ENCODE measurements at regions not wholly inside any gene's neighbourhood (a gene's known extent, or its start where the extent isn't known, plus 50 kb on each side); places are given as distances from the start of the nearest gene placed in this dataset.

DNA sequence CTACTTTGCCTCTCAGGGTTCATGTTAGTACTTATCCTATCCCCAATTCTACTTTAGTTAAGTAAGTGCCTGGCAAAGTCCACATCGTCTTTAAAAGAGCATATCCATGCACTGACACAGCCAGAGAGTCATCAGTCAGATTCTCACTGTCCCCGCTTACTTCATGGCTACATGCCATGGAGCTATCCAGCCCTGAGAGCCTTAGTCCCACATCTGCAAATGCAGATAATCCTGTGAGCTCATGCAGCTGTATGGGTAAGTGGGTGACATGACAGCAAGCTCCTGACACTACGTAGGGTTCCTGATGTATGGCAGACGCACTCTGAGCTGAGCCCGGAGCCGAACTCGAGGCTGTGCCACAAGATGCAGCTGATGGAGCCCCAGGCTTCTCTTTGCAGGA lies 661.5 kb downstream of the LIG4 start:
- no peak for DNase-seq

DNA sequence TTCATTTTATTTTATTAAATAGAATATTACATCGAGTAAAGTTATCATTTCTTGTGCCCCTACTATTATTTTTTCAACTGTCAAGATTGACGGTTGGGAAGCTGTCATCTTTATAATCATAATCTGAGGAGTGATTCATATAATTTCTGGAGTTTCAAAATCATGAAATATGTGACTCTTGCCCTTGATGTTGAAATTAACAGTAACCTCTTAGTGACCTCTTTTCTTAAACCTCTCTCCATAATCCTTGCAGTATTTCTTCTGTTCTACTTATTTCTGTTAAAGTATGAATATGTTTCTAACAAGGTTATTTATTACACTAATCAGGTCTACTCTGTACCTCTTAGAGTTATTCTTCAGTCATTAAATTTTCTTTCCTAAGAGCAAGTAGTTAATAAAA lies 663.8 kb downstream of the LIG4 start:
- no peak for DNase-seq

DNA sequence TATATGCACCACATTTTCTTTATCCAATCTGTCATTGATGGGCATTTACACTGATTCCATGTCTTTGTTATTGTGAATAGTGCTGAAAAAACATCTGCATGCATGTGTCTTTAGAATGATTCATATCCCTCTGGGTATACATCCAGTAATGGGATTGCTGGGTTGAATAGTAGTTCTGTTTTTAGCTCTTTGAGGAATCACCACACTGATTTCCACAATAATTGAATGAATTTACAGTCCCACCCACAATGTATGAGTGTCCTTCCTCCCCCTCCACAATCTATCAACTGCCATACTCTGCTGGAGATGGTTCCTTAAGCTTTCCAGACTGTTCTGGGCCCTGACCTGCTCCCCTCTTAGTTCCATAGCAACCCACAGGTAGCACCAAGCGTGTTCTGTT lies 667.0 kb downstream of the LIG4 start:
- no peak for DNase-seq

DNA sequence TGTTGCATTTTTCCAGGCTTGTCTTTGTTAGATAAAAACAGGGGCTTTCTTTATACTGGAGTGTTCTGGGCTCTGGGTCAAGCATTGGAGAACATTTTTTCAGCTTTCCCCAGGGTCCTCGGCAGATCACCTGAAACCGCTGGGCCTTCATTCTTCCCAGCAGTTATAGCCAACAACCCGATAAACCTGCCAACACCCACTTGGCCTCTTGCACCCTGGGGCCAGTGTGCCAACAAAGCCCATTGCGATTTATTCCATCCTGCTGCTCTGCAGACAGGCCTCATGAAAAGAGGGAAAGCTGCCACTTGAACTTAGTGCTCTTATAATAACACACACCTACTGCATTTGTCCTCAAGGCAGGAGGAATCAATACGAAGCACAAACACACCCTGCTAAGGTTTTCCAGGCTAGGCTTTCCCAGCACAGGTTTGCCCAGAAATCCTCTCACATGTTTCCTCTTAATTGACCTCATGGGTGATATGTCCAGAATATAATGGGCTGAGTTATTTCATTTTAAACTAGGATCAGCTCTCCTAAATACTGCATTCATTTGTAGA lies 669.3 kb downstream of the LIG4 start:
- peak; percentile 93 for DNase-seq

DNA sequence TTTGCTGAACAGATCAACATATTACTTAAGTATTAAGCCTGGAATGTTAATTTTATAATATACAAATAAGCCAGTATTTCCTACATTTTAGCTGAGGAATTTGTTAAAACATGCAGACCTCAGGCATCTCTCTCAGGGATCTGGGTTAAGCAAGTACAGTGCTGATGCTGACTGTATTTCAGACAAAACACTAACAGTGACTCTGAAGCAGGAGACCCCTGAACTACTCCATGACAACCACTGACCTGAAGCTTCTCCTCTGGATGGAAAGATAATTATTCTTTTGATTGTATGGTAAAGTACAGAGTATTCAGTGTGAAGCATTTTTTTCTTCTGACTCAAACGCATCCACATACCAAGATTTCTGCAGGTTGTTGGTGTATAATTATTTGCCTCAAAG lies 680.8 kb downstream of the LIG4 start:
- DNase-seq, result no peak

DNA sequence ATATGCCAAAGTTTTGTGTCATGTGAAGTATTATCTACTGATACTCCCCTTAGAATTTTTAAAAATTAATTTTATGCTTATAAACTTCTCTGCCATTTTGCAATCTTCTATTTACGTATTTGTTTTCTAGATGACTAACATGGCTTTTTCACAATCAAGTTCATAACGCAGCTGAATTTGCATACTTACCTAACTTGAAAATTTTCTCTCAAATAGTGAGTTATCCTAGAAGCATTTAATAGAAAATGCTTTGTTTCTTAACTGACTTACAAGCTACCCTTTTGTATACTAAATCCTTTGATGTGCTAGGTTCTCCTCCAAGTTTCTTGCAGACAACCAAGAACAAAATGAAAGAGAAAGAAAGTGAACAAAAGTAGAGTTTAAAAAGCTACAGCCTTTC lies 683.5 kb downstream of the LIG4 start:
- no peak for DNase-seq

DNA sequence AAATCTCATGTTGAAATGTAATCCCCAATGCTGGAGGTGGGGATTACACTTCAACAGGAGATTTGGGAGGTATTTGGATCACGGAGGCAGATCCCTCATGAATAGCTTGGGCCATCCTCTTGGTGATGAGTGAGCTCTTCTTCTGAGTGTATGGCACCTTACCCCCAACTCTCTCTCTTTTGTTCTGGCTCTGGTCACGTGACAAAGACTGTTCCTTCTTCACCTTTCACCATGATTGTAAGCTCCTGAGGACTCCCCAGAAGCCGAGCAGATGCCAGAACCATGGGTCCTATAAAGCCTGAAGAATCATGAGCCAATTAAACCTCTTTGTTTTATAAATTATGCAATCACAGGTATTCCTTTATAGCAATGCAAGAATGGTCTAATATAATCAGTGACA lies 684.2 kb downstream of the LIG4 start:
- DNase-seq, result no peak

DNA sequence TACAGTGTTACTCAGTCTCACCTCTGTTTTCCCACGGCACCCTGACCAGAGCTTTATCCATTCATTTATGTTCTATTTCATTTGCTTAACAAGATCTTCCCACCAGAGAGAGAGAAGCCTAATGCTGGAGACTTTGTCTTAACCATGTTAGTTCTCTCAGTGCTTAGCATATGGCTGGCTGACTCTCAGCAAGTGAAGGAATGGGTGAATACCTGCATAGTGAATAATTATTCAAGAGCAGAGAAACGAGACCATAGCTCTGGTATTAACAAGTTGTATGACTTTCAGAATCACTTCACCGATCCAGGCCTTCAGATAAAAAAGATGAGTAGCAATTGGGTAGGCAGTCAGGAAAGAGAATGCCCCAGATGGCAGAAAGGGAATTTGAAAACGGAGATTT lies 686.3 kb downstream of the LIG4 start:
- DNase-seq, result no peak

DNA sequence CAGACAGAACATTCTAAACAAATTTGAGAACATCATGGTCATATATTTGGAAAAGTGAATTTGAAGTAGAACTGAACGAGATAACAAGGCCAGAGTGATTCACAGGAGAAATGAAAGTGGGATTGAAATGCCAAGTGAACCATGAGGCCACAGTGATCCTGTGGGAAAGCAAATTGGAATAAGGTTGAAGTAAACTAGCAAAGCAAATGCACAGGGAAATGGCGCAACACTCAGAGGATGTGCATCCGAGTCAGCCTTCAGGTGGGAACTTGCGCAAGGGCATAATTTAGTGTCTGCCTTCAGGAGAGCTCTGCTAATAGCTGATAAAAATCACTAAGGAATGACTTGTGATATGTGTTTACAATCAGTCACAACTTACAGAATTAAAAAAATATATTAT lies 696.6 kb downstream of the LIG4 start:
- DNase-seq, result no peak

DNA sequence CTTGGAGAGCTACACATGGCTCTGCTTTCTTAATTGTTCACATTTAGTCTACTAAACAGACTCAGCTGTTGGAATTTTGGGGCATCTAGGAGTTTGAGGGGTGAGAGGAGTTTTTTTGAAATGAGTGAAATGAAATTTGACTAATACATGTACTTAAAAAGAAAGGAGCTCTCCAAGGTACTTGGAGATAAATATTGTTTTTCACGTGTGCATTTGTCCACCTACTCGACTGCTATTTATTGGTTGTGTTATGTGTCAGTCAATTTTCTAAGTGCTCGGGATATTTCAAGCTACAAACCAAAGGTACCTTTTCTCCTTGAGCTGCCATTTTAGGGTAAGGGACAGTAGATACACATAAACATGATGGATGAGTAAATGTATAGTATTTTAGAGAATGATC lies 697.0 kb downstream of the LIG4 start:
- no peak for DNase-seq

DNA sequence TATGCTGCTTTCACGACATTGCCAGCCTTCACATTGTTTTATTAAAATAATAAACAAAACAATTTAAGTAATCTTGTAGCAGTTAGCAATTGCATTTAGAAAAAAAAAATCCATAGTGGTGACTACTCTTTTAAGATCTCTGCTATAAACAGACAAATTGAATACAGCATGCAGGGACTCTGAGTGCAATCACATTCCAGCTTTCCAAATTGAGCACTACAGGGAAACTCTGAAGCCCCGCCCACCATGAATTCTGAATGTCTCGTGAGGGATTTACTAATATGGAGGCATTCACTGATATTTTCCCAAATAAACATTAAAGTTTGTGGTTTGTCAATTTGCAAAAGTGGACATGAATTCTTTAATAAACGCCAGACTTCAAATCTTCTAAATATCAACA lies 698.8 kb downstream of the LIG4 start:
- DNase-seq, result no peak

DNA sequence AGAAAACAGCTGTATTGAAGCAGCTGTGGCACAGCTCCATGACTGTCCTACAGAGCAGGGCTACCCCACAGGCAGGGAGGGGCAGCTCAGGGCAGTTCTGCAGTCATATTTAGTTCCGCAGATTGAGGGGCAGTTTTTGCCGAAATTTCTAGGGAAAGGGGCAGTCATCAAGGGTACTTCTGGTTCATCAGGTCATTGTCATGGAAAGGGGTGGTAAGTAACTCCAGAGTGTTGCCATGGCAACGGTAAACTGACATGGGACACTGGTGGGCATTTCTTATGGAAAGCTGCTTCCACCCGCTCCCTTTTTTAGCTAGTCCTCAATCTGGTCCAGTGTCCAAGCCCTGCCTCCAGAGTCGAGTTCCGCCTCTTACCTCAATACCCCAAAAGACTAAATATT lies 702.8 kb downstream of the LIG4 start:
- DNase-seq, result no peak

DNA sequence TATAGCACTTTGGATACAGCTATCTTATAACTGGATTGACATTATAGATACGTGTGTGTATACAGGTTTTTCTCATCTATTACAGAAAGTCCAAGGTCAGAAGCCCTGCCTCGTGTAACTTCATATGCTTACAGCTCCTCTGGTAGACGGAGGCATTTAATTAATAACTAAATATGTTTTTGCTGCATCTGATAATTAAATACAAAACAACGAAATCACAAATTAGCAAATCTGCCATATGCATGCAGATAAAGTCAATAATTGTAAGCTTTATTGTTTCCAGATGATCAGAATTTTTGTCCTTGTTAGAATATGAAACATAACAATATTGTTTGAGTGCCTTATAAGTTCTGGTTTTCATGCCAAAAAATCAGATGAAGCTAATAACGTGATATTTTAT lies 717.7 kb downstream of the LIG4 start:
- no peak for DNase-seq

DNA sequence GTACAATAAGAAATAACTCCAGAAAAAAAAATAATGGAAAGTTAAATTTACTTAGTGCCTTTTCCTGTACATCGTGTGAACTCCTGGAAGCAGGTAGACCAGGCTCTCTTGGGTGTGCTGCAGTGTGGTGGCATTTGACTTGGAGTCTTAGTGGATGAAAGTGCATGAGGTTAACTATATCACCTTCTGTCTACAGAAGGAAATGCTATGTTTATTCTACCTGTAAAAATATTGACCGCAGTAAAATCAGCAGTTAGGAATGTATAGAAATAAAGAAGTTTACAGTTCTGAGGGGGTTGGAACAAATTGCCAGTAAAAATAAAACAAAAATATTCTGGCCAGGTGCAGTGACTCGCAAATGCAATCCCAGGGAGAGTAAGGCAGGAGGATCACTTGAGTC lies 722.1 kb downstream of the LIG4 start:
- DNase-seq, result no peak

DNA sequence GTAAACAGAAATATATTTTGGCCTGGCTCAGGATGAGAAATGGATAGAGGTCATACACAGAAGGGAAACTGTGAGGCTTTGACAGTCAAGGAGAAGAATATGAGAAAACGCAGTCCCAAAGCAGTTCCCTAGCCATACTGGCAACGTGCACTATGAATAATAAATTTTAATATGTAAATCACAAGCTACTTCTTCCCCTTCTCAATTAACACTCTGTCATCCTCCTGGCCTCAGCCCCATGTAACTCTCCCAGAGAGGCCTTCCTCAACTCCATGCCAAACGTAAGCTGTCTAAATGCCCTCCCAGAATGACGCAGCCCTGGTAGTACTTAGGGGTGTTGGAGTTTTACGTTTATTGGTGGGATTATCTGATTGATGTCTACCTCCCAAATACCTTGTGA lies 732.6 kb downstream of the LIG4 start:
- no peak for DNase-seq

DNA sequence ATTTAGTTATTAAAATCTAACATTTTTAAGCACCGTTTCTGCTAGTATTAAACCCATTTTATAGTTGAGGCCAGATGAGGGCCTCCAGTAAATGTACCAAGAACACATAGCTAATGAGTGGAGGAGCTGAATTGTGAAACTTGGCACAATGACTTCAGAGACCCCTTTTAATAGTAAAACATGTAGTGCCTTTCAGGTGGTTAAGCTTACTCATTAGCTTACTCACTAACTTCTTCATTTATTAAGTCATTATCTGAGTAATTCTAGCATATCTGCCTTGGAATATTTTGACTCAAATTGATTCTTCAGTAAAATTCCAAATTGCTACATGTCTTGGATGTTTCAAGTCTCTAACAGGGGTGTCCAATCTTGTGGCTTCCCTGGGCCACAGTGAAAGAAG lies 735.2 kb downstream of the LIG4 start:
- DNase-seq, result no peak

DNA sequence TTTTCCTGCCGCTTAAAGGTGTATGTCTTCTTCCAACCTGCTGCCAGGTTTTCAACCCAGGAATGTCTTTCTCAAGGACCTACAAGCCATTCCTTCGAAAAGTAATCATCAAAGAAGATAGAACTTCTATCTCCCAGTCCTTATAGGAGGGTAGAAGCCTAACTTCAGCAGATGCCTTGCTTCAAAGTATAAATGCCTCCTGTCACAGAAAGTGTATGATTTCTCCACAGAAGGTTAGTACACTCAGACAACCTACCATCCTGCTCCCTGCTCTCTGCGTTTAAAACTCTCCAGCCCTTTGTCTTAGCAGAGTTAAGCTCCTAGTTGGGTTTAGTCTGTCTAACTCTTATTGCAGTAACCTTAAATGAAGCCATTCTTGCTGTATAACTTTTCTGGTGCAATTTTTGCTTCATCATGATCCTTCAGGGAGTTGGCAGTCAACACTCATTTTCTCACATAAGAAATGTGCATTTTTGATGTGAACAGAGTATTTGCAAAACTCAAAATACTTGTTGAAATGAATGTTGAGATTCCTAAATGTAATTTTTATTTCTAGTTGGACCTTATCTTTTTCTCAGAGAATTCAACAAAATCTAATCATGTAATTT lies 737.5 kb downstream of the LIG4 start:
- no peak for DNase-seq

DNA sequence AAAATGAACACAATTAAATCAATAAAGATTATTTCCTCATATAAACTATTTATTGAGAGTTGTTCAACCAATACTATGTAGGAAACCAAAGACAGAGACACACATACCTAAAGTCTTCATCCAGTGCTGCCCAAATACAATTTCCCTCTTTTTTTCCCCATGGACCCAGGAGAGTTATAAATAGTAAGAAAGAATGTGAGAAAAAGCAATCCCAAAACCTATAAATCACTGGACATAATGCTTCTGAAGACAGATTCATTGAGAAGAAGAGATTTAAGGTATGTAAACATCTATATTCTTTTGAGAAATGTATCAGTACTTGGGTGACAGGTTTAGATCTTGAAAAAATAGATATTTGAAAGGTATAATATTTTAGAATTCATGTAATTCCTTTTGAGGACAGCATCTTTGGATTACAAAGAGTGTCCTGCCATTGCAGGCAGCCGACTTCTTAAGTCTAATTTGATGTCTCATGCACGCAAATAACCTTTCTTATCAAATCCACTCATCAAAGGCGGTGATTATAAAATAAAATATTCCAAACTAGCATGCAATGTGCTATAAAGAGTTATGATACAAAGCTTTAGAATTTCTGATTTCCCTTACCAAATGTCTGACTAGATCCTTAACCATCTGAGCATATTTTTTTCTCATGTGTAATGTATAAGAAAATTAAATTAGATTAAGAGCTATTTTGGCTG lies 739.4 kb downstream of the LIG4 start:
- DNase-seq, result no peak

DNA sequence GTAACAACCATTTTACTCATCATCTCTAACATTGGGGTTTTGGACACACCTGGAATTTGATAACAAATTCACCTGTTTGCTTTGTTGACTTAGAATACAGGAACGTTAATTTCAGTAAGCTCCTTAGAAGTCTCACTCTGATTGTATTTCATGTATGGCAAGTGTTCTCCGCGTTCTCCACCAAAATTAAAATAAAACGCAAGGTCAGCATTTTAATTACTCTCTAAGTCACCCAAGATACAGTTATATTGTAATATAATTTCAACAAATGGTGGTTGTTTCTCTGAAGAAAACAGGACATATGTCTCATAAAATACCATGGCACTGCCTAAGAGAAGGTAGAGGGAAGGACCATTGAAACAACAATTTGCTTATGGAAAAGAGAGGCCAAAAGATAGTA lies 742.1 kb downstream of the LIG4 start:
- DNase-seq, result no peak

DNA sequence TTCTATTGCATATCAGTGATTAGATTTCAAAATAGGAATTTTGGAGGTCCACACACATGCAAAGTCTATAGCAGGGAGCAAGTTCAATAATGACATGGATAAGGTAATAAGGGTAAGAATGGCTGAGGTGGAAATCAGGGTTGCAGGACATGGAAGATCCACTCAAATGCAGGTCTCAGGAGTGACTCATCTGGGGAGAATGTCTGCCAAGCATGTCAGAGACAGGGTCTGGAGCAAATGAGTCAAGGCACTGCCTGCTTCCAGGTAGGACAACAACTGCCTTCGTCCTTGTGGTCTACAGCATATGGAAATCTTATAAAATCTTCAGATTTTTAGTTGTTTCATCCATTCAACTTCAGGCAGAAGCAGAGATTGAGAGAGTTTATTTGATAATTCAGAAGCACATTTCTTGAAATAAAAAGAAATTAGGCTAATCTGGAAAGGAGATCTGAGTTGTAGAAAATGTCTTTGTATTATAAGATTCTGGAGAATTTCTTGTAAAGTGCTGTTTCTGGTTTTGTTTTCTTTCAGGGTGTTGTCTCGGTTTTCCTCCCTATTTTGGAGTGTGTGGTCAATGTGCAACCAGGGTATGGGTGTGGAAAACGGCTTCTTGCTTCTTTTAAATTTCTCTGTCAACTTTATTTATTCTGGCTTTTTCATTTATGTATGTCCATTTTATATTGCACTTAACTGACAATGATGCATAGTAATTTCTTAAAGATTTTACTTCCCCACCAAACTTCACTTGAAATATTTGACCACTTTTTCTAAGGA lies 748.8 kb downstream of the LIG4 start:
- DNase-seq, result no peak

DNA sequence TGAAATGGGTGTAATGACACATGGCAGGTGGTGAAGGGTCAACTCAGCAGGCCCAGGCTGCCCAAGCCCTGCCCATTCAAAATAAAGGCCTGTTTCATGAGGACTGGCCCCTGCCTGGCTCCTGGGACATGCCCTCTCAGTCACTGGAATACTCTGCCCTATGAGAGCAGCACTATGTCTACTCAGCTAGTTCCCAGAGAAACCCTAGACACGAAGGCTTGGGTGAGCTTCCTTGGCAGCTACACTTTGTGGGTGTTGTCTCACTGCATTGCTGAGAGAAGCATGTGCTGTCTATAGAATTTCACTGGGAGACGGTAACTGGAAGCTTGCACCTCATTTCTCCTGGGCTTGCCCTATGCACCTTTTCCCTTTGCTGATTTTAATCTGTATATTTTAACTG lies 752.8 kb downstream of the LIG4 start:
- DNase-seq, result no peak

DNA sequence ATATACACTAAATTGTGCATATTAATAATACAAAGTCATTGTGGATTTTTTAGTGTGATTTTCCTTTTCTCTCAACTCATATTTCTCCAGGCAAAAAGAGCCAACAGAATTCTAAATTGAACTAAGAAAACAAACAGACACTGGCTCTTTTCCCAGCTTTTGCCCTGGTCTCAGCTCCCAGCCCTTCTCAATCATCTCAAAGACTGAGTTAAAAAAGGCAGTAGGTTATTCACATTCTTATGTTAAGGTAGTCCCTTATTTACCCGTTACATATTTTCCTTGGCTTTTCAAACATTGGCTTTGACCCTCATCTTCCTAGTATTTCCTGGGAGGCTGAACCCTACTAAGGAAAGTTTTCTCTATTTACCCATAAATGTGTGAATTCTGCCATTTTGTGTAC lies 753.6 kb downstream of the LIG4 start:
- DNase-seq, result no peak

DNA sequence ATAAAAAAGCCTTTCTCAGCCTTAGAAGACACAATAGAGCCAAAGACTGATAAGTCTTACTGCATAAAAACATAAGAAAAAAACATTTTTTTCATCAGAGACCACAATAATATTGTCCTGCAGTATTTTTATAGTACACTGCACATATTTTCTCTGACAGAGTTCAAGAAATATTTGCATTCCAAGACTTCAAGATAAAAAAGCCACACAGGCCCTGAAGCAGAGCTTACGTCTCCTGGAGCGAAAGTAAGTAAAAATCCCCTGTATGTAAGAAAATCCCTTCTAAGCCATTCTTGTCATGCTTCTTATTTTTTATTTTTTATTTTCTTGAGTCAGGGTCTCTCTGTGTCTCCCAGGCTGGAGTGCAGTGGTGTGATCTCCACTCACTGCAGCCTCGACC lies 755.9 kb downstream of the LIG4 start:
- no peak for DNase-seq

DNA sequence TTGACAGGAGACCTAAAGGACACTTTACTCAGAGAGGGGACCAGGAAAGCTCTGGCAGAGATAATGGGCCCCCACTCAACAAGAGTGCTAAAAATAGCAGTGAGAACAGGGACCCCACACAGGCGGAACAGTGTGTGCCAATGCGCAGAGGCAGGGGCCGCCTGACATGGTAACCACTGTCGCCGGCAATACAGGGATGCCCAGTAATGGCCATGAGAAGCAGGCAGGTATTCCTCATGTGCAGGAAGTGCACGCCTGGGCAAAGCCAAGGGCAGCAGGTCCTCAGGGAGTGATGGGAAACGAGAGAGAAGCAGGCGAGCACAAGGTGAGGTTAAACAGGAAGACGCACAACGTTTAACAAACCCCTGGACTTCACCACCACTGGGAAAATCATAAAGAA lies 757.1 kb downstream of the LIG4 start:
- peak; percentile 83 for DNase-seq

Data from DMS79 treated with DMSO at 0.1 percent for 48 hours (cell line).